WTC11 (cell line): ENCODE measurements at regions not wholly inside any gene's neighbourhood (a gene's known extent, or its start where the extent isn't known, plus 50 kb on each side); places are given as distances from the start of the nearest gene placed in this dataset.

Experiments
- ATAC-seq: fragments of 200-7000 bp; cut with Tn5 transposase; 2 replicates; pipeline ENCODE4 v1.10.0; 2021; ENCODE audit warnings: mild to moderate bottlenecking, moderate library complexity
- CTCF ChIA-PET: fragments of 300-600 bp; sonication (Branson Sonifier 250); formaldehyde crosslinking; loops from one replicate; lab custom pipeline; 2021; ENCODE audit warnings: antibody characterized with exemption; lab: Charles Lee
- POLR2A ChIA-PET: fragments of 350-600 bp; sonication (Branson Sonifier 250); formaldehyde crosslinking; loops from one replicate; lab custom pipeline; 2021; ENCODE audit warnings: antibody characterized with exemption; lab: Charles Lee
- DNase-seq: peaks from one replicate; pipeline ENCODE4 v3.0.0; 2021; ENCODE audit warnings: low spot score
- H3K27ac Mint-ChIP-seq: 2 replicates; pipeline ENCODE4 v1.8.0; 2021; ENCODE audit warnings: mixed read lengths
- H3K27me3 Mint-ChIP-seq: 2 replicates; pipeline ENCODE4 v1.8.0; 2021; ENCODE audit warnings: low read depth, mild to moderate bottlenecking, moderate library complexity, mixed read lengths
- H3K36me3 Mint-ChIP-seq: 2 replicates; pipeline ENCODE4 v1.8.0; 2021; ENCODE audit warnings: mixed read lengths
- H3K4me1 Mint-ChIP-seq: 2 replicates; pipeline ENCODE4 v1.8.0; 2022; ENCODE audit warnings: mixed read lengths
- H3K4me3 Mint-ChIP-seq: 2 replicates; pipeline ENCODE4 v1.8.0; 2021; ENCODE audit warnings: mild to moderate bottlenecking, moderate library complexity, mixed read lengths
- H3K9me3 Mint-ChIP-seq: 2 replicates; pipeline ENCODE4 v1.8.0; 2021; ENCODE audit warnings: mixed read lengths
- ATF1 ChIP-seq: sonication (generic); formaldehyde crosslinking; IDR thresholded peaks from 2 replicates; pipeline ENCODE4 v1.8.1; 2023; ENCODE audit warnings: mild to moderate bottlenecking, moderate library complexity, missing genetic modification reagents
- CBFB ChIP-seq: sonication (generic); formaldehyde crosslinking; IDR thresholded peaks from 2 replicates; pipeline ENCODE4 v1.8.1; 2022; ENCODE audit warnings: mild to moderate bottlenecking, low read depth, missing genetic modification reagents
- CREM ChIP-seq: sonication (generic); formaldehyde crosslinking; IDR thresholded peaks from 2 replicates; pipeline ENCODE4 v1.8.1; 2022; ENCODE audit warnings: mild to moderate bottlenecking, missing genetic modification reagents, moderate library complexity
- HMGA2 ChIP-seq: fragments of 250-450 bp; sonication (Bioruptor Pico); IDR thresholded peaks from 2 replicates; pipeline ENCODE4 v1.4.0; 2021; ENCODE audit warnings: mild to moderate bottlenecking, moderate library complexity
- MYBL2 ChIP-seq: sonication (generic); formaldehyde crosslinking; IDR thresholded peaks from 2 replicates; pipeline ENCODE4 v1.8.1; 2023; ENCODE audit warnings: mild to moderate bottlenecking, moderate library complexity, missing genetic modification reagents
- NFATC4 ChIP-seq: fragments of 250-450 bp; sonication (Bioruptor Pico); IDR thresholded peaks from 2 replicates; pipeline ENCODE4 v1.9.0; 2021; ENCODE audit warnings: mild to moderate bottlenecking
- NFE2L1 ChIP-seq: sonication (generic); formaldehyde crosslinking; IDR thresholded peaks from 2 replicates; pipeline ENCODE4 v1.8.1; 2023; ENCODE audit warnings: missing genetic modification reagents
- SP1 ChIP-seq: sonication (generic); formaldehyde crosslinking; conservative IDR thresholded peaks from 2 replicates; pipeline ENCODE4 v1.8.1; 2022; ENCODE audit warnings: missing genetic modification reagents
- TP53 ChIP-seq: sonication (generic); formaldehyde crosslinking; IDR thresholded peaks from 2 replicates; pipeline ENCODE4 v1.8.1; 2023; ENCODE audit warnings: mild to moderate bottlenecking, missing genetic modification reagents
- ZNF263 ChIP-seq: sonication (generic); formaldehyde crosslinking; IDR thresholded peaks from 2 replicates; pipeline ENCODE4 v1.8.1; 2022; ENCODE audit warnings: low read depth, mild to moderate bottlenecking, moderate library complexity, missing genetic modification reagents
- ZNF423 ChIP-seq: fragments of 250-450 bp; sonication (Bioruptor Pico); IDR thresholded peaks from 2 replicates; pipeline ENCODE4 v2.1.2; 2022; ENCODE audit warnings: mild to moderate bottlenecking, moderate library complexity
- TF ChIP-seq, protein P1 (sequence below): sonication (generic); formaldehyde crosslinking; IDR thresholded peaks from 2 replicates; pipeline ENCODE4 v1.8.0; 2023; ENCODE audit warnings: missing genetic modification reagents, mild to moderate bottlenecking, borderline replicate concordance
- TF ChIP-seq, protein P2 (sequence below): sonication (generic); formaldehyde crosslinking; IDR thresholded peaks from 2 replicates; pipeline ENCODE4 v1.8.1; 2023; ENCODE audit warnings: mild to moderate bottlenecking, missing genetic modification reagents, moderate library complexity
- TF ChIP-seq, protein P3 (sequence below): sonication (generic); formaldehyde crosslinking; IDR thresholded peaks from 2 replicates; pipeline ENCODE4 v1.8.1; 2022; ENCODE audit warnings: mild to moderate bottlenecking, moderate library complexity, missing genetic modification reagents
- TF ChIP-seq, protein P4 (sequence below): sonication (generic); formaldehyde crosslinking; conservative IDR thresholded peaks from 2 replicates; pipeline ENCODE4 v1.8.1; 2023; ENCODE audit warnings: mild to moderate bottlenecking, low read depth, missing genetic modification reagents, moderate library complexity
- TF ChIP-seq, protein P5 (sequence below): sonication (generic); formaldehyde crosslinking; IDR thresholded peaks from 2 replicates; pipeline ENCODE4 v1.8.0; 2022; ENCODE audit warnings: missing genetic modification reagents
- TF ChIP-seq, protein P6 (sequence below): sonication (generic); formaldehyde crosslinking; IDR thresholded peaks from 2 replicates; pipeline ENCODE4 v1.8.1; 2022; ENCODE audit warnings: low read depth, mild to moderate bottlenecking, moderate library complexity, missing genetic modification reagents, borderline replicate concordance
- TF ChIP-seq, protein P7 (sequence below): fragments of 250-450 bp; sonication (Bioruptor Pico); IDR thresholded peaks from 2 replicates; pipeline ENCODE4 v1.9.0; 2021; ENCODE audit warnings: moderate library complexity, mild to moderate bottlenecking, inconsistent platforms, borderline replicate concordance
- TF ChIP-seq, protein P8 (sequence below): sonication (generic); formaldehyde crosslinking; conservative IDR thresholded peaks from 2 replicates; pipeline ENCODE4 v1.8.1; 2022; ENCODE audit warnings: mild to moderate bottlenecking, missing genetic modification reagents

DNA sequence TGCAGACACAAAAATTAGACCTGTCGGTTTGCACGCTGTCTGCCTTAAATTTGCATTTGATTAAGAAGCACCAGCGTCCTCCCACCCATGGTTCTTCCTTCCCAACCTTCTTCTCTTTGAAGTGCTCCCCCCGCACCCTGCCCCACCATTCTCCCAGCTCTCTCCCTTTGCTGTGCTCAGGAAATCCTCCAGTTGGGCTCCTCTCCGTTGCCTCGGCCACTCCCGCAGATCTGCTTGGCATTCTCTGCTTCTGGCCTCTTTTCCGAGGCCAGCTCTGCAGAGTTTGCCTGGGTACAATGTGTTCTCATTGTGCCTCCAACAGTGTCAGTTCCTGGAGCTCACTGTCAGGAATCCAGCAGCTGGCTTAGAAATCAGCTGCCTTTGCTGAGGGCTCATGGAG, 126.1 kb downstream of the NAV1 start (continued):
- TF ChIP-seq, protein P1, sequence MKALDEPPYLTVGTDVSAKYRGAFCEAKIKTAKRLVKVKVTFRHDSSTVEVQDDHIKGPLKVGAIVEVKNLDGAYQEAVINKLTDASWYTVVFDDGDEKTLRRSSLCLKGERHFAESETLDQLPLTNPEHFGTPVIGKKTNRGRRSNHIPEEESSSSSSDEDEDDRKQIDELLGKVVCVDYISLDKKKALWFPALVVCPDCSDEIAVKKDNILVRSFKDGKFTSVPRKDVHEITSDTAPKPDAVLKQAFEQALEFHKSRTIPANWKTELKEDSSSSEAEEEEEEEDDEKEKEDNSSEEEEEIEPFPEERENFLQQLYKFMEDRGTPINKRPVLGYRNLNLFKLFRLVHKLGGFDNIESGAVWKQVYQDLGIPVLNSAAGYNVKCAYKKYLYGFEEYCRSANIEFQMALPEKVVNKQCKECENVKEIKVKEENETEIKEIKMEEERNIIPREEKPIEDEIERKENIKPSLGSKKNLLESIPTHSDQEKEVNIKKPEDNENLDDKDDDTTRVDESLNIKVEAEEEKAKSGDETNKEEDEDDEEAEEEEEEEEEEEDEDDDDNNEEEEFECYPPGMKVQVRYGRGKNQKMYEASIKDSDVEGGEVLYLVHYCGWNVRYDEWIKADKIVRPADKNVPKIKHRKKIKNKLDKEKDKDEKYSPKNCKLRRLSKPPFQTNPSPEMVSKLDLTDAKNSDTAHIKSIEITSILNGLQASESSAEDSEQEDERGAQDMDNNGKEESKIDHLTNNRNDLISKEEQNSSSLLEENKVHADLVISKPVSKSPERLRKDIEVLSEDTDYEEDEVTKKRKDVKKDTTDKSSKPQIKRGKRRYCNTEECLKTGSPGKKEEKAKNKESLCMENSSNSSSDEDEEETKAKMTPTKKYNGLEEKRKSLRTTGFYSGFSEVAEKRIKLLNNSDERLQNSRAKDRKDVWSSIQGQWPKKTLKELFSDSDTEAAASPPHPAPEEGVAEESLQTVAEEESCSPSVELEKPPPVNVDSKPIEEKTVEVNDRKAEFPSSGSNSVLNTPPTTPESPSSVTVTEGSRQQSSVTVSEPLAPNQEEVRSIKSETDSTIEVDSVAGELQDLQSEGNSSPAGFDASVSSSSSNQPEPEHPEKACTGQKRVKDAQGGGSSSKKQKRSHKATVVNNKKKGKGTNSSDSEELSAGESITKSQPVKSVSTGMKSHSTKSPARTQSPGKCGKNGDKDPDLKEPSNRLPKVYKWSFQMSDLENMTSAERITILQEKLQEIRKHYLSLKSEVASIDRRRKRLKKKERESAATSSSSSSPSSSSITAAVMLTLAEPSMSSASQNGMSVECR, result no peak
- TF ChIP-seq MYBL2 (CRISPR knock-in tag) (no peak), CREM (CRISPR knock-in tag) (no peak), ZNF423 (no peak), SP1 (CRISPR knock-in tag) (no peak), HMGA2 (no peak), ZNF263 (CRISPR knock-in tag) (no peak)
- TF ChIP-seq, protein P2, sequence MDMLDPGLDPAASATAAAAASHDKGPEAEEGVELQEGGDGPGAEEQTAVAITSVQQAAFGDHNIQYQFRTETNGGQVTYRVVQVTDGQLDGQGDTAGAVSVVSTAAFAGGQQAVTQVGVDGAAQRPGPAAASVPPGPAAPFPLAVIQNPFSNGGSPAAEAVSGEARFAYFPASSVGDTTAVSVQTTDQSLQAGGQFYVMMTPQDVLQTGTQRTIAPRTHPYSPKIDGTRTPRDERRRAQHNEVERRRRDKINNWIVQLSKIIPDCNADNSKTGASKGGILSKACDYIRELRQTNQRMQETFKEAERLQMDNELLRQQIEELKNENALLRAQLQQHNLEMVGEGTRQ (CRISPR knock-in tag), result no peak
- TF ChIP-seq, protein P3, sequence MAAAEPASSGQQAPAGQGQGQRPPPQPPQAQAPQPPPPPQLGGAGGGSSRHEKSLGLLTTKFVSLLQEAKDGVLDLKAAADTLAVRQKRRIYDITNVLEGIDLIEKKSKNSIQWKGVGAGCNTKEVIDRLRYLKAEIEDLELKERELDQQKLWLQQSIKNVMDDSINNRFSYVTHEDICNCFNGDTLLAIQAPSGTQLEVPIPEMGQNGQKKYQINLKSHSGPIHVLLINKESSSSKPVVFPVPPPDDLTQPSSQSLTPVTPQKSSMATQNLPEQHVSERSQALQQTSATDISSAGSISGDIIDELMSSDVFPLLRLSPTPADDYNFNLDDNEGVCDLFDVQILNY (CRISPR knock-in tag), result no peak

DNA sequence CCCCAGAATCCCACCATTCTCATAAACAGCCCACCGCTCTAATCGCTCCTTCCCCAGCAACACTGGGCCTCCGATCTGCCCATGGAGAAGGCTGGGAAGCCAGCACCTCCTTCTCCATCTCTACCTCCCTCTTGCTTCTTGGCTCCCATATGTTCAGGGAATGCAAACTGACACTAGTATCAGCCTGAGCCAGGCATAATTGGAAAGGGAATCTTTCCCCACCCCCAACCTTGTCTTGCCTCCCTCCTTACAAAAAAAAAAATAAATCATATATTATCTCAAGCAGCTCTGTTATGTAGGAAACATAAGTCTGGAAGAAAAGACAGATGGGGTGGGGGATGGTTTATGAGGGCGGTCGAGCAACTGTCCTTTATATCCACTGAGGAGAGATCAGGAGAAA, 127.2 kb downstream of the NAV1 start:
- H3K9me3 Mint-ChIP-seq, result no peaks in the 10 kb centered on the region
- no peaks in the 10 kb centered on the region for H3K27me3 Mint-ChIP-seq
- ATAC-seq (no peak), DNase-seq (no peak)
- CTCF ChIA-PET, result no interaction called here
- peaks cover 26% of the 10 kb centered on the region for H3K4me1 Mint-ChIP-seq
- H3K36me3 Mint-ChIP-seq, result no peaks in the 10 kb centered on the region
- no peak overlapping the region for H3K4me3 Mint-ChIP-seq
- POLR2A ChIA-PET, result interaction anchor here (1.0 kb wide), 1 partner anchor 11 kb away, joined by 3 read pairs; no protein-coding TSS in a partner anchor
- no peak overlapping the region for H3K27ac Mint-ChIP-seq
- TF ChIP-seq TP53, result no peak
- TF ChIP-seq, protein P4, sequence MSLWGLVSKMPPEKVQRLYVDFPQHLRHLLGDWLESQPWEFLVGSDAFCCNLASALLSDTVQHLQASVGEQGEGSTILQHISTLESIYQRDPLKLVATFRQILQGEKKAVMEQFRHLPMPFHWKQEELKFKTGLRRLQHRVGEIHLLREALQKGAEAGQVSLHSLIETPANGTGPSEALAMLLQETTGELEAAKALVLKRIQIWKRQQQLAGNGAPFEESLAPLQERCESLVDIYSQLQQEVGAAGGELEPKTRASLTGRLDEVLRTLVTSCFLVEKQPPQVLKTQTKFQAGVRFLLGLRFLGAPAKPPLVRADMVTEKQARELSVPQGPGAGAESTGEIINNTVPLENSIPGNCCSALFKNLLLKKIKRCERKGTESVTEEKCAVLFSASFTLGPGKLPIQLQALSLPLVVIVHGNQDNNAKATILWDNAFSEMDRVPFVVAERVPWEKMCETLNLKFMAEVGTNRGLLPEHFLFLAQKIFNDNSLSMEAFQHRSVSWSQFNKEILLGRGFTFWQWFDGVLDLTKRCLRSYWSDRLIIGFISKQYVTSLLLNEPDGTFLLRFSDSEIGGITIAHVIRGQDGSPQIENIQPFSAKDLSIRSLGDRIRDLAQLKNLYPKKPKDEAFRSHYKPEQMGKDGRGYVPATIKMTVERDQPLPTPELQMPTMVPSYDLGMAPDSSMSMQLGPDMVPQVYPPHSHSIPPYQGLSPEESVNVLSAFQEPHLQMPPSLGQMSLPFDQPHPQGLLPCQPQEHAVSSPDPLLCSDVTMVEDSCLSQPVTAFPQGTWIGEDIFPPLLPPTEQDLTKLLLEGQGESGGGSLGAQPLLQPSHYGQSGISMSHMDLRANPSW (CRISPR knock-in tag), result no peak
- TF ChIP-seq, protein P5, sequence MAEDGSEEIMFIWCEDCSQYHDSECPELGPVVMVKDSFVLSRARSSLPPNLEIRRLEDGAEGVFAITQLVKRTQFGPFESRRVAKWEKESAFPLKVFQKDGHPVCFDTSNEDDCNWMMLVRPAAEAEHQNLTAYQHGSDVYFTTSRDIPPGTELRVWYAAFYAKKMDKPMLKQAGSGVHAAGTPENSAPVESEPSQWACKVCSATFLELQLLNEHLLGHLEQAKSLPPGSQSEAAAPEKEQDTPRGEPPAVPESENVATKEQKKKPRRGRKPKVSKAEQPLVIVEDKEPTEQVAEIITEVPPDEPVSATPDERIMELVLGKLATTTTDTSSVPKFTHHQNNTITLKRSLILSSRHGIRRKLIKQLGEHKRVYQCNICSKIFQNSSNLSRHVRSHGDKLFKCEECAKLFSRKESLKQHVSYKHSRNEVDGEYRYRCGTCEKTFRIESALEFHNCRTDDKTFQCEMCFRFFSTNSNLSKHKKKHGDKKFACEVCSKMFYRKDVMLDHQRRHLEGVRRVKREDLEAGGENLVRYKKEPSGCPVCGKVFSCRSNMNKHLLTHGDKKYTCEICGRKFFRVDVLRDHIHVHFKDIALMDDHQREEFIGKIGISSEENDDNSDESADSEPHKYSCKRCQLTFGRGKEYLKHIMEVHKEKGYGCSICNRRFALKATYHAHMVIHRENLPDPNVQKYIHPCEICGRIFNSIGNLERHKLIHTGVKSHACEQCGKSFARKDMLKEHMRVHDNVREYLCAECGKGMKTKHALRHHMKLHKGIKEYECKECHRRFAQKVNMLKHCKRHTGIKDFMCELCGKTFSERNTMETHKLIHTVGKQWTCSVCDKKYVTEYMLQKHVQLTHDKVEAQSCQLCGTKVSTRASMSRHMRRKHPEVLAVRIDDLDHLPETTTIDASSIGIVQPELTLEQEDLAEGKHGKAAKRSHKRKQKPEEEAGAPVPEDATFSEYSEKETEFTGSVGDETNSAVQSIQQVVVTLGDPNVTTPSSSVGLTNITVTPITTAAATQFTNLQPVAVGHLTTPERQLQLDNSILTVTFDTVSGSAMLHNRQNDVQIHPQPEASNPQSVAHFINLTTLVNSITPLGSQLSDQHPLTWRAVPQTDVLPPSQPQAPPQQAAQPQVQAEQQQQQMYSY (CRISPR knock-in tag), result no peak
- TF ChIP-seq ATF1, result no peak
- TF ChIP-seq, protein P6, sequence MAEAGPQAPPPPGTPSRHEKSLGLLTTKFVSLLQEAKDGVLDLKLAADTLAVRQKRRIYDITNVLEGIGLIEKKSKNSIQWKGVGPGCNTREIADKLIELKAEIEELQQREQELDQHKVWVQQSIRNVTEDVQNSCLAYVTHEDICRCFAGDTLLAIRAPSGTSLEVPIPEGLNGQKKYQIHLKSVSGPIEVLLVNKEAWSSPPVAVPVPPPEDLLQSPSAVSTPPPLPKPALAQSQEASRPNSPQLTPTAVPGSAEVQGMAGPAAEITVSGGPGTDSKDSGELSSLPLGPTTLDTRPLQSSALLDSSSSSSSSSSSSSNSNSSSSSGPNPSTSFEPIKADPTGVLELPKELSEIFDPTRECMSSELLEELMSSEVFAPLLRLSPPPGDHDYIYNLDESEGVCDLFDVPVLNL, result no peak
- TF ChIP-seq, protein P7, sequence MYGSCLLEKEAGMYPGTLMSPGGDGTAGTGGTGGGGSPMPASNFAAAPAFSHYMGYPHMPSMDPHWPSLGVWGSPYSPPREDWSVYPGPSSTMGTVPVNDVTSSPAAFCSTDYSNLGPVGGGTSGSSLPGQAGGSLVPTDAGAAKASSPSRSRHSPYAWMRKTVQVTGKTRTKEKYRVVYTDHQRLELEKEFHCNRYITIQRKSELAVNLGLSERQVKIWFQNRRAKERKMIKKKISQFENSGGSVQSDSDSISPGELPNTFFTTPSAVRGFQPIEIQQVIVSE, result no peak
- TF ChIP-seq HMGA2, result no peak
- TF ChIP-seq, protein P8, sequence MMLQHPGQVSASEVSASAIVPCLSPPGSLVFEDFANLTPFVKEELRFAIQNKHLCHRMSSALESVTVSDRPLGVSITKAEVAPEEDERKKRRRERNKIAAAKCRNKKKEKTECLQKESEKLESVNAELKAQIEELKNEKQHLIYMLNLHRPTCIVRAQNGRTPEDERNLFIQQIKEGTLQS (CRISPR knock-in tag), result no peak
- no peak for TF ChIP-seq NFE2L1 (CRISPR knock-in tag)
- no peak for TF ChIP-seq CBFB (CRISPR knock-in tag)
- no peak for TF ChIP-seq NFATC4 (CRISPR knock-in tag)
